HepG2 (cell line): ENCODE measurements at regions not wholly inside any gene's neighbourhood (a gene's known extent, or its start where the extent isn't known, plus 50 kb on each side); places are given as distances from the start of the nearest gene placed in this dataset.

Source experiments
- ATAC-seq: fragments of 200-7000 bp; cut with Tn5 transposase; 3 replicates; pipeline ENCODE4 v1.9.1; 2020; ENCODE audit warnings: mild to moderate bottlenecking, moderate library complexity
- BruUV-seq: library from RNA; stranded (reverse); fragments of 400-500 nt; replicated peaks from 2 replicates; lab custom pipeline; 2021; lab: Mats Ljungman, UMichigan
- CTCF ChIA-PET: fragments of 300-600 bp; formaldehyde crosslinking; extraction: SDS; loops from one replicate; lab custom pipeline; 2021; ENCODE audit warnings: low total read pairs, inconsistent platforms, low intra/inter-chr PET ratio; lab: Yijun Ruan, JAX
- POLR2A ChIA-PET: fragments of 350-600 bp; sonication (Branson Sonifier 250); formaldehyde crosslinking; loops from one replicate; lab custom pipeline; 2020; ENCODE audit warnings: antibody characterized with exemption, inconsistent platforms; lab: Yijun Ruan, JAX
- DNase-seq: peaks from one replicate; pipeline ENCODE4 v3.0.0-alpha.2; 2015; ENCODE audit warnings: low spot score
- FAIRE-seq: peaks from 3 replicates; lab custom pipeline; 2011; peaks lifted over from hg19 to GRCh38; lab: Jason Lieb, UNC
- H2AFZ ChIP-seq: one replicate; pipeline ENCODE4 v1.6.1; 2011; ENCODE audit warnings: low read length, inconsistent platforms
- H3K27ac ChIP-seq: fragments of 300-600 bp; 3 replicates; pipeline ENCODE4 v1.8.0; 2011; ENCODE audit warnings: mixed run types, mild to moderate bottlenecking, mixed read lengths, low read length, inconsistent platforms; ENCODE audit not compliant: insufficient read depth; ENCODE audit errors: extremely low read length
- H3K27me3 ChIP-seq, 2 experiments: fragments of 200-600 bp in 1 of 2; 2 replicates in 1 of 2; 3 replicates in 1 of 2; pipeline versions ENCODE4 v1.6.0 to v1.8.0; 2011; ENCODE audit warnings: low read length in 2 of 2, mild to moderate bottlenecking in 2 of 2, moderate library complexity in 2 of 2, inconsistent platforms in 1 of 2; ENCODE audit not compliant: insufficient read depth in 2 of 2, control insufficient read depth in 1 of 2
- H3K36me3 ChIP-seq, 2 experiments: fragments of 200-600 bp in 1 of 2; replicated peaks in 1 of 2; 2 replicates in 1 of 2; 3 replicates in 1 of 2; pipeline versions ENCODE4 v1.5.1 to v1.8.0; 2011; ENCODE audit warnings: low read length in 2 of 2, inconsistent platforms in 1 of 2; ENCODE audit not compliant: insufficient read depth in 2 of 2, control insufficient read depth in 1 of 2
- H3K4me1 ChIP-seq: 2 replicates; pipeline ENCODE4 v1.5.1; 2012; ENCODE audit warnings: low read length, inconsistent platforms; ENCODE audit not compliant: insufficient read depth
- H3K4me2 ChIP-seq: 2 replicates; pipeline ENCODE4 v1.6.0; 2011; ENCODE audit warnings: low read depth, low read length, inconsistent platforms
- H3K4me3 ChIP-seq, 3 experiments: fragments of 200-600 bp in 1 of 3; sonication (generic), shearing (Covaris generic) in 1 of 3; replicated peaks in 1 of 3; 2 replicates each; pipeline ENCODE4 v1.5.1; 2011 to 2016; ENCODE audit warnings: low read length in 3 of 3, inconsistent platforms in 2 of 3, low read depth in 2 of 3, mild to moderate bottlenecking in 2 of 3, control low read depth in 1 of 3, mixed read lengths in 1 of 3; ENCODE audit not compliant: insufficient read depth in 1 of 3
- H3K79me2 ChIP-seq: one replicate; pipeline ENCODE4 v1.6.1; 2011; ENCODE audit warnings: low read length, inconsistent platforms; ENCODE audit not compliant: insufficient read depth
- H3K9ac ChIP-seq: 2 replicates; pipeline ENCODE4 v1.6.0; 2011; ENCODE audit warnings: mild to moderate bottlenecking, low read depth, low read length, inconsistent platforms; ENCODE audit not compliant: insufficient read depth
- H3K9me3 ChIP-seq: 2 replicates; pipeline ENCODE4 v1.5.1; 2012; ENCODE audit warnings: mild to moderate bottlenecking, low read length
- H4K20me1 ChIP-seq: 2 replicates; pipeline ENCODE4 v1.6.0; 2011; ENCODE audit warnings: inconsistent platforms, mild to moderate bottlenecking, low read length, moderate library complexity; ENCODE audit not compliant: insufficient read depth
- CBX5 ChIP-seq: sonication (generic); formaldehyde crosslinking; IDR thresholded peaks from 2 replicates; pipeline ENCODE4 v1.4.0; 2020; ENCODE audit warnings: missing genetic modification reagents, borderline replicate concordance
- RFXAP ChIP-seq: sonication (generic); formaldehyde crosslinking; IDR thresholded peaks from 2 replicates; pipeline ENCODE4 v1.4.0; 2020; ENCODE audit warnings: missing genetic modification reagents, borderline replicate concordance
- TGIF2 ChIP-seq: IDR thresholded peaks from 2 replicates; pipeline ENCODE4 v1.6.1; 2016; ENCODE audit warnings: control low read depth, missing compliant biosample characterization
- WGBS: methylation state at CpG from one replicate; pipeline ENCODE4 v1.1.6; 2017; ENCODE audit warnings: low lambda C conversion rate; 5-methylcytosine and 5-hydroxymethylcytosine counted together
- in situ Hi-C: cut with HindIII; loops from 2 replicates; pipeline ENCODE4 v1.10.0; 2017; ENCODE audit warnings: low pct_unique_long_range_greater_than_20kb; ENCODE audit not compliant: extremely low pct_ligation_motif_present
- intact Hi-C: fragments of 100-400 bp; cut with micrococcal nuclease; formaldehyde crosslinking; loops from one replicate; pipeline ENCODE4 v1.10.0; 2022; ENCODE audit not compliant: unreplicated experiment
- TF ChIP-seq, protein P1 (sequence below): sonication (generic); formaldehyde crosslinking; IDR thresholded peaks from 2 replicates; pipeline ENCODE4 v1.4.0; 2020; ENCODE audit warnings: mild to moderate bottlenecking, missing genetic modification reagents

DNA sequence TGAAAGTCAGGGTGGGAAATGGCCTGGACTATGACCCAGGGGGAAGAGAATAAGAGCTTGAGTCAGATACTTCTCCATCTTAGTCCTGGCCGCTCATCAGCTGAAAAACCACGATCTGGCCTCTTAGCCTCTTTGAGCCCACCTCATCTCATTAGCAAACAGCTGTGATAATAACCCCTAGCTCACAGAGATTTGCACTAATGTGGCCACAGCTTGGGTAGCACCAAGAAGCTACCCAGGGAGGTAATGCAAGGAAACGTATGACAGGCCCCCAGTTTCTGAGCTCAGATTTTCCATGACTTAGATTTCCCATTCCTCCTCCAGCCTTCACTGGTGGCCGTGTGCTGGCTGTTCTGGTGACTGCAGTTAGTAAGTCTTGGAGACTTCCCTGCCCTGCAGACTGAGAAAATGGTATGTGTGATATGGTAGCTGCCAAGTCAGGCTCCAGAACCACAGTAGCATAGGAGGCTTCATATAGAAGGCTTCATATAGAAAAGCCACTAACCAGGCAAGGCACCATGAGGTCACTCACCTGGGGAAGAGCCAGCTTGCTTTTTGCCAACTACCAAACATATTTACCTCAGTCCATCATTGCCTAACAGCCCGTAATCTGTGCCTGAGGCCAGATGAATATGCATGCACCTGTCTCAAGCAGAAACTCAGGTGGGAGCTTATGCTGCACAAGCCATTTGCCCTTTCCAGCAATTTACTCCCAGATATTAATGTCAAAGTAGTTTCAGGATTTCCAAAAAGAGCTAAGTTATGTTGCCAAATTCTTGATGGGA is 51.4 kb upstream of the GABRE start:
- BruUV-seq: no TSS peak
- H3K4me3 ChIP-seq: no peak overlapping the region
- ChIA-PET POLR2A (no interaction called here), CTCF (no interaction called here)
- H3K79me2 ChIP-seq: no peaks in the 10 kb centered on the region
- H4K20me1 ChIP-seq: no peaks in the 10 kb centered on the region
- no peaks in the 10 kb centered on the region for H3K9me3 ChIP-seq
- TF ChIP-seq TGIF2 (CRISPR knock-in tag) (no peak), CBX5 (no peak), RFXAP (no peak)
- TF ChIP-seq, protein P1, sequence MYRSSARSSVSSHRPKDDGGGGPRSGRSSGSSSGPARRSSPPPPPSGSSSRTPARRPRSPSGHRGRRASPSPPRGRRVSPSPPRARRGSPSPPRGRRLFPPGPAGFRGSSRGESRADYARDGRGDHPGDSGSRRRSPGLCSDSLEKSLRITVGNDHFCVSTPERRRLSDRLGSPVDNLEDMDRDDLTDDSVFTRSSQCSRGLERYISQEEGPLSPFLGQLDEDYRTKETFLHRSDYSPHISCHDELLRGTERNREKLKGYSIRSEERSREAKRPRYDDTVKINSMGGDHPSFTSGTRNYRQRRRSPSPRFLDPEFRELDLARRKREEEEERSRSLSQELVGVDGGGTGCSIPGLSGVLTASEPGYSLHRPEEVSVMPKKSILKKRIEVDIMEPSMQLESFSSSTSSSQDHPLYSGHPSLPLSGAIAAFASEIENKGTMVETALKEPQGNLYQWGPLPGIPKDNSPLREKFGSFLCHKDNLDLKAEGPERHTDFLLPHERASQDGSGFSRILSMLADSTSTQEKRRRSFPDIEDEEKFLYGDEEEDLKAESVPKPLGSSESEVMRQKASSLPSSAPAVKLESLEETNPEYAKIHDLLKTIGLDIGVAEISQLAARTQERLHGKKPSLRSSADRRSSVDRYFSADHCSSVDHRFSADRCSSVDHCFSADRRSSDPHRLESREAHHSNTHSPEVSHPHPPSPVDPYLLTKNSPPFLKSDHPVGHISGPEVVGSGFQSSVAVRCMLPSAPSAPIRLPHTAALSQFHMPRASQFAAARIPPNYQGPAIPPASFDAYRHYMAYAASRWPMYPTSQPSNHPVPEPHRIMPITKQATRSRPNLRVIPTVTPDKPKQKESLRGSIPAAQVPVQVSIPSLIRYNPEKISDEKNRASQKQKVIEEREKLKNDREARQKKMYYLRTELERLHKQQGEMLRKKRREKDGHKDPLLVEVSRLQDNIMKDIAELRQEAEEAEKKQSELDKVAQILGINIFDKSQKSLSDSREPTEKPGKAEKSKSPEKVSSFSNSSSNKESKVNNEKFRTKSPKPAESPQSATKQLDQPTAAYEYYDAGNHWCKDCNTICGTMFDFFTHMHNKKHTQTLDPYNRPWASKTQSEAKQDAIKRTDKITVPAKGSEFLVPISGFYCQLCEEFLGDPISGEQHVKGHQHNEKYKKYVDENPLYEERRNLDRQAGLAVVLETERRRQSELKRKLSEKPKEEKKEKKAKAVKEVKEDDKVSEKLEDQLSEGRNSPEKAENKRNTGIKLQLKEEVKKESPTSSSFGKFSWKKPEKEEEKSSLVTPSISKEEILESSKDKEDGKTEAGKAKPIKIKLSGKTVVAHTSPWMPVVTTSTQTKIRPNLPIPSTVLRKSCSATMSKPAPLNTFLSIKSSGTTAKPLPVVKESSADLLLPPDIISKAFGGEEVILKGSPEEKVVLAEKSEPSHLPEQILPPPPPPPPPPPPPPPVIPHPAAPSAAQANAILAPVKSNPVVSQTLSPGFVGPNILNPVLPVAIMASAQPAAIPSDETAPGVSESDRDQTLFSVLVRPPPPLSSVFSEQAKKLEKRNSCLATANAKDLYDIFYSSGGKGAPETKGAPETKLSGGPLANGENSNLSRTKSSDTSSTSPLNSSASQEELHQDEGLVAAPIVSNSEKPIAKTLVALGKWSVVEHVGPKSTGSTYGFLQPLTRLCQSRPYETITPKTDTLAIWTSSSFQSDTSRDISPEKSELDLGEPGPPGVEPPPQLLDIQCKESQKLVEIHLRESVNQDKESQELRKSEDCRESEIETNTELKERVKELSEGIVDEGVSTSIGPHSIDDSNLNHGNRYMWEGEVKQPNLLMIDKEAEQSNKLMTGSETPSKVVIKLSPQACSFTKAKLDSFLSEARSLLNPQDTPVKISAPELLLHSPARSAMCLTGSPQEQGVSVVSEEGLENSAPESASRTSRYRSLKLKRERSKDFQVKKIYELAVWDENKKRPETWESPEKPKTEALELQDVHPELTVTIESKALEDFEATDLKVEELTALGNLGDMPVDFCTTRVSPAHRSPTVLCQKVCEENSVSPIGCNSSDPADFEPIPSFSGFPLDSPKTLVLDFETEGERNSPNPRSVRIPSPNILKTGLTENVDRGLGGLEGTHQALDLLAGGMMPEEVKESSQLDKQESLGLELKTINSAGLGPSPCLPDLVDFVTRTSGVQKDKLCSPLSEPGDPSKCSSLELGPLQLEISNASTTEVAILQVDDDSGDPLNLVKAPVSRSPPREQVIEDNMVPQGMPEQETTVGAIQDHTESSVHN (CRISPR knock-in tag): no peak
- no peak for FAIRE-seq
- intact Hi-C loops: no loop called here
- no peak for DNase-seq
- in situ Hi-C loops: no loop called here
- WGBS: no CpG with 5 or more reads among the region's 5 CpGs
- no peaks in the 10 kb centered on the region for H3K4me1 ChIP-seq
- H3K9ac ChIP-seq: no peak overlapping the region
- H3K36me3 ChIP-seq: no peaks in the 10 kb centered on the region
- H2AFZ ChIP-seq: no peak overlapping the region
- no peaks in the 10 kb centered on the region for H3K27me3 ChIP-seq
- no peak overlapping the region for H3K4me2 ChIP-seq
- no peak overlapping the region for H3K27ac ChIP-seq
- ATAC-seq: no peak
